H1 (cell line): ENCODE measurements at regions not wholly inside any gene's neighbourhood (a gene's known extent, or its start where the extent isn't known, plus 50 kb on each side); places are given as distances from the start of the nearest gene placed in this dataset.

ENCODE experiments used
- CTCF ChIA-PET: fragments of 300-600 bp; sonication (Branson Sonifier 250); formaldehyde crosslinking; loops from one replicate; lab custom pipeline; 2021; ENCODE audit not compliant: partially characterized antibody; lab: Charles Lee
- POLR2A ChIA-PET: fragments of 300-600 bp; sonication (Branson Sonifier 250); formaldehyde crosslinking; loops from one replicate; lab custom pipeline; 2021; ENCODE audit warnings: inconsistent platforms; ENCODE audit not compliant: partially characterized antibody; lab: Charles Lee
- DNase-seq, 2 experiments: peaks; one replicate each; pipeline versions ENCODE4 v3.0.0 to v3.0.0-alpha.2; 2010 to 2022; ENCODE audit warnings: low spot score in 2 of 2, low read depth in 1 of 2, mixed read lengths in 1 of 2
- FAIRE-seq: peaks from 2 replicates; lab custom pipeline; 2011; peaks lifted over from hg19 to GRCh38; lab: Jason Lieb, UNC
- H2AFZ ChIP-seq: 2 replicates; pipeline ENCODE4 v1.8.1; 2012; ENCODE audit warnings: low read length, inconsistent platforms
- H2AK5ac ChIP-seq: 2 replicates; pipeline ENCODE4 v1.6.1; 2013; ENCODE audit warnings: low read depth, low read length
- H2BK120ac ChIP-seq: replicated peaks from 2 replicates; pipeline ENCODE3; 2013; ENCODE audit warnings: low read depth, low read length, inconsistent platforms
- H2BK12ac ChIP-seq: 2 replicates; pipeline ENCODE4 v1.6.1; 2013; ENCODE audit warnings: low read depth, low read length
- H2BK15ac ChIP-seq: 2 replicates; pipeline ENCODE4 v1.6.1; 2013; ENCODE audit warnings: low read length
- H2BK20ac ChIP-seq: 2 replicates; pipeline ENCODE4 v1.6.1; 2013; ENCODE audit warnings: low read length
- H2BK5ac ChIP-seq: 2 replicates; pipeline ENCODE4 v1.6.1; 2013; ENCODE audit warnings: low read depth, low read length
- H3K14ac ChIP-seq: 2 replicates; pipeline ENCODE4 v1.6.1; 2013; ENCODE audit warnings: inconsistent platforms; ENCODE audit not compliant: insufficient read length
- H3K18ac ChIP-seq: 2 replicates; pipeline ENCODE4 v1.6.1; 2013; ENCODE audit warnings: low read length; ENCODE audit errors: extremely low read depth
- H3K23ac ChIP-seq: 2 replicates; pipeline ENCODE4 v1.6.1; 2013; ENCODE audit warnings: inconsistent platforms; ENCODE audit not compliant: insufficient read length
- H3K23me2 ChIP-seq: 2 replicates; pipeline ENCODE4 v1.6.1; 2013; ENCODE audit warnings: low read depth, low read length
- H3K27ac ChIP-seq: 2 replicates; pipeline ENCODE4 v1.6.1; 2011; ENCODE audit warnings: low read depth, low read length, inconsistent platforms
- H3K27me3 ChIP-seq, 4 experiments: replicated peaks in 1 of 4; 1 replicate in 1 of 4; 2 replicates in 3 of 4; pipeline versions ENCODE4 v1.6.1 to v1.8.1; 2011 to 2013; ENCODE audit warnings: low read length in 3 of 4, mild to moderate bottlenecking in 3 of 4, inconsistent platforms in 2 of 4, mixed read lengths in 2 of 4, moderate library complexity in 1 of 4; ENCODE audit not compliant: control insufficient read depth in 3 of 4, insufficient read depth in 3 of 4; ENCODE audit errors: extremely low read depth in 1 of 4
- H3K36me3 ChIP-seq, 4 experiments: 2 replicates each; pipeline versions ENCODE4 v1.6.1 to v1.8.1; 2011 to 2013; ENCODE audit warnings: mild to moderate bottlenecking in 4 of 4, low read length in 3 of 4, moderate library complexity in 2 of 4, control low read depth in 1 of 4, inconsistent platforms in 1 of 4; ENCODE audit not compliant: insufficient read depth in 4 of 4, control insufficient read depth in 2 of 4
- H3K4ac ChIP-seq: replicated peaks from 2 replicates; pipeline ENCODE3; 2013; ENCODE audit warnings: low read length, low read depth, mixed read lengths, inconsistent platforms; ENCODE audit not compliant: insufficient read length
- H3K4me1 ChIP-seq, 4 experiments: replicated peaks in 1 of 4; 1 replicate in 1 of 4; 2 replicates in 3 of 4; pipeline versions ENCODE4 v1.6.1 to v1.8.1; 2011 to 2013; ENCODE audit warnings: low read length in 3 of 4, inconsistent platforms in 2 of 4, mixed read lengths in 1 of 4; ENCODE audit not compliant: insufficient read depth in 4 of 4, control insufficient read depth in 3 of 4
- H3K4me2 ChIP-seq, 2 experiments: 2 replicates each; pipeline versions ENCODE4 v1.6.1 to v1.8.1; 2011 to 2013; ENCODE audit warnings: low read depth in 2 of 2, low read length in 2 of 2, control low read depth in 1 of 2, inconsistent platforms in 1 of 2, mild to moderate bottlenecking in 1 of 2; ENCODE audit not compliant: insufficient read depth in 1 of 2
- H3K4me3 ChIP-seq, 4 experiments: fragments of 200-600, 300-600 bp in 1 of 4; sonication (generic), shearing (Covaris generic), sonication (Bioruptor Twin) in 1 of 4; 2 replicates each; pipeline versions ENCODE4 v1.5.1 to v1.8.1; 2011 to 2016; ENCODE audit warnings: low read length in 4 of 4, low read depth in 3 of 4, control low read depth in 2 of 4, inconsistent platforms in 2 of 4, mild to moderate bottlenecking in 2 of 4, mixed read lengths in 1 of 4, moderate library complexity in 1 of 4; ENCODE audit not compliant: insufficient read depth in 2 of 4; ENCODE audit errors: extremely low read depth in 1 of 4
- H3K56ac ChIP-seq: replicated peaks from 2 replicates; pipeline ENCODE3; 2013; ENCODE audit warnings: low read depth, mild to moderate bottlenecking, mixed read lengths, low read length, inconsistent platforms; ENCODE audit not compliant: insufficient read length
- H3K79me1 ChIP-seq: 2 replicates; pipeline ENCODE4 v1.6.1; 2013; ENCODE audit warnings: low read depth, low read length, control low read depth
- H3K79me2 ChIP-seq, 2 experiments: 2 replicates each; pipeline versions ENCODE4 v1.6.1 to v1.8.1; 2012 to 2013; ENCODE audit warnings: low read length in 2 of 2, mild to moderate bottlenecking in 2 of 2, inconsistent platforms in 1 of 2; ENCODE audit not compliant: insufficient read depth in 2 of 2, control insufficient read depth in 1 of 2
- H3K9ac ChIP-seq, 4 experiments: replicated peaks in 1 of 4; 1 replicate in 1 of 4; 2 replicates in 3 of 4; pipeline versions ENCODE4 v1.6.1 to v1.8.1; 2011 to 2013; ENCODE audit warnings: low read depth in 3 of 4, low read length in 3 of 4, control low read depth in 2 of 4, mild to moderate bottlenecking in 2 of 4, moderate library complexity in 2 of 4, inconsistent platforms in 1 of 4; ENCODE audit errors: extremely low read depth in 1 of 4
- H3K9me3 ChIP-seq, 2 experiments: 2 replicates each; pipeline versions ENCODE4 v1.6.1 to v1.8.1; 2012 to 2013; ENCODE audit warnings: mild to moderate bottlenecking in 2 of 2, moderate library complexity in 2 of 2, control low read depth in 1 of 2, inconsistent platforms in 1 of 2, low read depth in 1 of 2, low read length in 1 of 2, mixed read lengths in 1 of 2; ENCODE audit not compliant: insufficient read depth in 2 of 2
- H4K20me1 ChIP-seq, 2 experiments: replicated peaks in 1 of 2; 2 replicates each; pipeline versions ENCODE3 to v1.8.1; 2011 to 2013; ENCODE audit warnings: inconsistent platforms in 2 of 2, low read length in 2 of 2, mild to moderate bottlenecking in 1 of 2; ENCODE audit not compliant: insufficient read depth in 2 of 2, control insufficient read depth in 1 of 2
- H4K5ac ChIP-seq: 2 replicates; pipeline ENCODE4 v1.6.1; 2013; ENCODE audit warnings: low read length, low read depth, mixed read lengths, inconsistent platforms; ENCODE audit not compliant: insufficient read length
- H4K8ac ChIP-seq: 2 replicates; pipeline ENCODE4 v1.8.0; 2013; ENCODE audit warnings: mild to moderate bottlenecking, moderate library complexity, low read length, inconsistent platforms; ENCODE audit not compliant: insufficient read depth; ENCODE audit errors: extremely low read depth
- H4K91ac ChIP-seq: replicated peaks from 2 replicates; pipeline ENCODE3; 2013; ENCODE audit warnings: low read length, mixed read lengths, inconsistent platforms; ENCODE audit not compliant: insufficient read length
- NANOG ChIP-seq: IDR thresholded peaks from 2 replicates; pipeline ENCODE4 v1.6.1; 2011; ENCODE audit warnings: low read length, low read depth, mild to moderate bottlenecking, inconsistent platforms; ENCODE audit not compliant: insufficient read depth, poor library complexity, severe bottlenecking
- RNF2 ChIP-seq: fragments of 200-900, 300-1000 bp; sonication (generic); IDR thresholded peaks from 2 replicates; pipeline ENCODE4 v1.7.1; 2016; ENCODE audit warnings: borderline replicate concordance, low read depth, mild to moderate bottlenecking, antibody characterized with exemption, low read length; ENCODE audit not compliant: poor library complexity, severe bottlenecking; ENCODE audit errors: missing control alignments
- YY1 ChIP-seq: IDR thresholded peaks from 2 replicates; pipeline ENCODE4 v1.6.1; 2011; ENCODE audit warnings: low read depth, mild to moderate bottlenecking, low read length
- WGBS, 2 experiments: shearing (Covaris generic) in 1 of 2; methylation state at CpG; one replicate each; pipeline versions ENCODE4 v1.1.6 to v1.1.7; 2013 to 2015; ENCODE audit warnings: low lambda C conversion rate in 2 of 2, mixed read lengths in 2 of 2, inconsistent platforms in 1 of 2, low coverage in 1 of 2, missing lambda C conversion rate in 1 of 2; ENCODE audit not compliant: insufficient replicate concordance in 2 of 2, insufficient coverage in 1 of 2, insufficient read length in 1 of 2; ENCODE audit errors: extremely low coverage in 1 of 2, missing lambda C conversion rate in 1 of 2; 5-methylcytosine and 5-hydroxymethylcytosine counted together

DNA sequence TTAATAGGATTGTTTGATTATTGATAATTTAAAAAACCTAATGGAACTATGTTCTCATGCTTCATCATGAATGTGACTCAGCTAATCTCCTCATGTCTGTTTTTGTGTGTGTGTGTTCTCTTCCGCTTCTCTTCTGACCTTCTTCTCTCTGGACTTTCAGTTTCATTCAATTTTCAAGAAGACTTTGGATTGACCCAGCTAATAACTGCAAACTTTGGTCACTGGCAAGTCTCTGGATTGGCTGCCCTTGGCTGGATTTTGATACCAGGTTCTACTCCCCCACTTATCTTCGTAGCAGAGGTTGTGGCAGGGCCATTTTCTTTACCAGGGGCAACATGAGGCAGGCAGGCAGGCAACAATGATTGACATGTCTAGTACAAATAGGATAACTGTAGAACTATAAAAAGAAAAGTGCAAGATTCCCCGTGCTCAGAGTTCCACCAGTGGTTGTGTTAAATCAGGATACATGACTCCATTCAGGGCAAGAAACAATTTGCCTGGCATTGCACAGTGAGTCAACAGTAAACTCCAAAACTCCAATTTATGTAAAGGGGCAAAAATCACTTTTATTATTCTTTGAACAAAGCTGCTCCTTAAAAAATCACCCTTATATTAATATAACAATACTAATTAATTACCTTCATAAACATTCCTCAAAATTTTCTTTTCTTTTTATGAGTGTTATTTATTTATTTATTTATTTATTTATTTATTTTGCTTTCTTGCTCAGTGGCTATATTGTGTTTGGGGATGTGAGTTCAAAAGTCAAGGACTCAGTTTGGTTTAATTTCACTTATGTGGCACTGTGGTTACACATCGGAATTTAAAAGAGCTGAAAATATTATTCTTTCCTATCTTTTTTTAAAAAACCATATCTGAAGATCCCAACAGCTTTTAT, 167.6 kb downstream of the RND3 start:
- no peaks in the 10 kb centered on the region for H4K20me1 ChIP-seq
- no peak for FAIRE-seq
- no peaks in the 10 kb centered on the region for H3K27me3 ChIP-seq
- no peaks in the 10 kb centered on the region for H3K9me3 ChIP-seq
- H3K18ac ChIP-seq, result no peak overlapping the region
- no peak overlapping the region for H3K23ac ChIP-seq
- no peak overlapping the region for H3K4me2 ChIP-seq
- TF ChIP-seq RNF2, result no peak
- no peak for TF ChIP-seq NANOG
- TF ChIP-seq YY1, result no peak
- TF ChIP-seq, all 59 proteins: peak for 0
- POLR2A ChIA-PET, result no interaction called here
- no peak overlapping the region for H3K9ac ChIP-seq
- no peak overlapping the region for H2BK20ac ChIP-seq
- no peak overlapping the region for H2BK15ac ChIP-seq
- H3K4ac ChIP-seq, result no peak overlapping the region
- no peaks in the 10 kb centered on the region; a peak in 1 of 7 replicates for H3K4me1 ChIP-seq
- H3K14ac ChIP-seq, result no peak overlapping the region
- H4K5ac ChIP-seq, result no peak overlapping the region
- no peak overlapping the region for H4K8ac ChIP-seq
- no peak overlapping the region for H3K56ac ChIP-seq
- no peaks in the 10 kb centered on the region for H3K79me1 ChIP-seq
- no peak overlapping the region for H2BK12ac ChIP-seq
- no peak for DNase-seq
- H2AFZ ChIP-seq, result no peak overlapping the region
- no peak overlapping the region for H2BK120ac ChIP-seq
- H3K27ac ChIP-seq, result no peak overlapping the region
- CTCF ChIA-PET, result interaction anchor here (0.6 kb wide), 1 partner anchor 32 kb away, joined by 3 read pairs; no protein-coding TSS in a partner anchor
- H4K91ac ChIP-seq, result no peak overlapping the region
- no peak overlapping the region for H2AK5ac ChIP-seq
- no peaks in the 10 kb centered on the region for H3K36me3 ChIP-seq
- H3K23me2 ChIP-seq, result no peaks in the 10 kb centered on the region
- H3K79me2 ChIP-seq, result no peaks in the 10 kb centered on the region
- H2BK5ac ChIP-seq, result no peak overlapping the region
- WGBS, 2 experiments, result 85% methylated on average over 4 of the region's 4 CpGs; no CpG with 5 or more reads in 1 of the 2 experiments
- no peak overlapping the region for H3K4me3 ChIP-seq
